NAMALWA (cell line): ENCODE measurements at regions not wholly inside any gene's neighbourhood (a gene's known extent, or its start where the extent isn't known, plus 50 kb on each side); places are given as distances from the start of the nearest gene placed in this dataset.
"Not testable (repeated sequence)": the region's sequence is repeated elsewhere in the genome, so short reads cannot be mapped to it uniquely, and the experiment has no call there.

Experiments
- DNase-seq: peaks from one replicate; pipeline ENCODE4 v3.0.0-alpha.2; 2015; ENCODE audit warnings: low spot score

DNA sequence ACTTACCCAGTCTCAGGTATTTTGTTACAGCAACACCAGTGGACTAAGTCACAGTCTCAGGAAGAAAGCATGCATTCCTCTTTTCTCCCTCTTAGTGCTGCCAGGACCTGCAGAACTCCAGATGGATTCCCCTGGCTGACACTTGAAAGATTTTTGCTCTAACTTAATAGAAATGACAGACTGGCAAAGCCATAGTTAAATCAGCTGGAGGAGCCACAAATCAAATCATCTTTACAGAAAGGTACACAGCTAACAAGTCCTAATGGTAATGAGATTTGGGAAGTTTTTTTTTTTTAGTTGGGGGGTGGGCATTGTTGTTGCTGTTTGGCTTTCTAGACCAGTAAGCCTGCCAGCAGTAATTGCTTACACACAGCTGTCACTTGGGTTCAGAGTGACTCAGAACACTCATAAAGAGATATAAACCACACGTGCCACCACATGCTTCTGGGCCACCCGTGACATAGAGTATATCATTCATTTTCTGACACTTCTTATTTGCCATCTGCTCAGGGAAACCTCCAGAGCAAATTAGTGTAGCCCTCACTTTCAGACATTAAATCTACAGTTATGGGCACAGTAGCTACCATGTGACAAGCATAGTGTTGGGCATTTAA is 72.4 kb downstream of the FH start:
- no peak for DNase-seq

DNA sequence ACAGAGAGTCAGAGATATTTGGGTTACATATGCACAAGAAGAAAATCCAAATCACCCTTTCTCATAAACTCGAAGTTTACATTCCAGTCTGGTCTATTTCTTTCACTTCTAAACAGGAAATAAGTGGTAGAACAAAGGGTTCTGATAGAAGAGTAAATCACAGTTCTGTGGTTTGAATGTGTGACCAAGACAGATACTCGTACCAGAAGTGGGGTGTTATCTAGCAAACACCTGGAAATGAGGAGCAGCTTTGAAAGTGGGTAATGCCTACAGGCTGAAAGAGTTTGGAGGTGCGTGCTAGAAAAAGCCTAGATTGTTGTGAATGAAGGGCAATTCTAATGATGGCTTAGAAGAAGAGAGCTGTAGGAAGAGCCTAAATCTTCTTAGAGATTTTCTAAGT is 74.7 kb downstream of the FH start:
- no peak for DNase-seq

DNA sequence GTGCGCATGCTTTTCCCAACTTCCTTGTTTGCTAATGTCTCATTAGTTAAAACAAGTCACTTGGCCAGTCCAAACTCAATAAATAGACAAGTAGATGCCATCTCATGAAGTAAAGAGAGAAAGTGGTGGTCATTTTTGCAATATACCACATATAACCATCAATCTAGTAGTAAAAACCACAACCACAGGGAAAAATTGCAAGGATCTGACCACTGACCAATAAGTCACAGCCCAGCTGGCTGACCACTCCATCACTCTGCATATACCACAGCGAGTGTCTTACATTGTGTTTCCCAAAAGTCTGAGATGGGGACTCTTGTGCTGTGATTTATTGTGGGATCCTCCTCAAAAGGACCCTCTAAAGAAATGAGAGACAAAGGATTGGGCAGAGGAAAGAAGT is 76.0 kb downstream of the FH start:
- DNase-seq = no peak

DNA sequence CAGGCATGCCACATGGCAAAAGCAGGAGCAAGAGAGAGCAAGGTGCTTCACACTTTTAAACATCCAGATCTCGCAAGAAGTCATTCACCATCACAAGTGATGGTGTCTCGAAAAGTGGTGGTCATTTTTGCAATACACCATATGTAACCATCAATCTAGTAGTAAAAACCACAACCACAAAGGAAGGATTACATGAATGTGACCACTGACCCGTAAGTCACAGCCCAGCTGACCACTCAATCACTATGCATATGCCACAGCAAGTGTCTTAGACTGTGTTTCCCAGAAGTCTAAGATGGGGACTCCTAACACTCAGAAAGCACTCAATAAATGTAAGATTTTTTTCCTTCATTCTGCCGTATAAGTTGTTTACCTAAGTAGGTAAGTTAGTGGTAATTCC is 76.9 kb downstream of the FH start:
- no peak for DNase-seq

DNA sequence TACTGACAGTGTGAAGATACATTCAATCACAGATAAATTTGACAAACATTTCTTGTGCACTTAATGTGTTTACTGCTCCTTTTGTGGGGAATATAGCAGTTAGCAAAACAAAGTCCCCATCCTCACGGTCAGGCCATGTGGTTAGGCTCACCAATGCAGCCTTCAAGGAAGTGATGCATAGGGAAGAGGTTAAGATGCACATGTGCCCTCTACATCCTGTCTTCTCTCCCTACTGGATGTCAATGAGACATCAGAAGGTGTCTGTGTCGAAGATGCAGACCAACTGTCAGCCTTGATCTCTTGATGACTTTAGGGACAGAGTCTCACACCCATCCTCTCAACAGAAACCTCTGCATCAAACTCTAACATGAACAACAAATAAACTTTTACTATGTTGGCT is 78.7 kb downstream of the FH start:
- no peak for DNase-seq

DNA sequence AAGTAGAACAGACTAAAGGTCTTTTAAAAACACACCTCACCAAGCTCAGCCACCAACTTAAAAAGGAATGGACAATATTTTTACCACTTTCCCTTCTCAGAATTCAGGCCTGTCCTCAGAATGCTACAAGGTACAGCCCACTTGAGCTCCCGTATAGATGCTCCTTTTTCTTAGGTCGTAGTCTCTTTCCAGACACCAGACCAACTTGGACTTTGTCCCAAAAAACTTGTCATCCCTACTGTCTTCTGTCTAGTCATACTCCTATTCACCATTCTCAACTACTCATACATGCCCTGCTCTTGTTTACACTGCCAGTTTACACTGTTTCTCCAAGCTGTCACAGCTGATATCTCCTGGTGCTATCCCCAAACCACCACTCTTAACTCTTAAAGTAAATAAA is 80.9 kb downstream of the FH start:
- DNase-seq = not testable (repeated sequence)

DNA sequence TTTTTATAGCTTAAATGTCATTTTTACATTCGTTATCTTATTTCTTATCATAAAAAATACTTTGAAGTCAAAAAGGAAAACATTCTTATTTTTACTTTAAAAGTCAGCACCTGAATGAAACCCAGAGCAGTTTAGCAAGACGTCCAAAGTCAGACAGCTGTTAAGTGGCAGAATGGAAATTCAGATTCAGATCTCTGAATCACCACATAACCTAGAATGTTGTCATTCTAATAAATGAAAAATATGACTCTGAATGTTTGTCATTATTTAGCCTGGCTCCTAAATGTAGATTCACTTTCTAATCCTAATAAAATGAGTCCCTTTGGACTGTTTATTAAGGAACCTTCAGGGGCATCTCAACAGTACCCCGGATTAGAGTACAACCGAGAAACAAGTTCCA is 75.2 kb upstream of the RGS7 start:
- no peak for DNase-seq

DNA sequence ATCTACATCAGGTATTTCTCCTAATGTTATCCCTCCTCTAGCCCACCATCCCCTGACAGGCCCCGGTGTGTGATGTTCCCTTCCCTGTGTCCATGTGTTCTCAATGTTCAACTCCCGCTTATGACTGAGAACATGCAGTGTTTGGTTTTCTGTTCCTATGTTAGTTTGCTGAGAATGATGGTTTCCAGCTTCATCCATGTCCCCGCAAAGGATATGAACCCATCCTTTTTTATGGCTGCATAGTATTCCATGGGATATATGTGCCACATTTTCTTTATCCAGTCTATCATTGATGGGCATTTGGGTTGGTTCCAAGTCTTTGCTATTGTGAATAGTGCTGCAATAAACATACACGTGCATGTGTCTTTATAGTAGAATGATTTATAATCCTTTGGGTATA is 68.1 kb upstream of the RGS7 start:
- DNase-seq = not testable (repeated sequence)

DNA sequence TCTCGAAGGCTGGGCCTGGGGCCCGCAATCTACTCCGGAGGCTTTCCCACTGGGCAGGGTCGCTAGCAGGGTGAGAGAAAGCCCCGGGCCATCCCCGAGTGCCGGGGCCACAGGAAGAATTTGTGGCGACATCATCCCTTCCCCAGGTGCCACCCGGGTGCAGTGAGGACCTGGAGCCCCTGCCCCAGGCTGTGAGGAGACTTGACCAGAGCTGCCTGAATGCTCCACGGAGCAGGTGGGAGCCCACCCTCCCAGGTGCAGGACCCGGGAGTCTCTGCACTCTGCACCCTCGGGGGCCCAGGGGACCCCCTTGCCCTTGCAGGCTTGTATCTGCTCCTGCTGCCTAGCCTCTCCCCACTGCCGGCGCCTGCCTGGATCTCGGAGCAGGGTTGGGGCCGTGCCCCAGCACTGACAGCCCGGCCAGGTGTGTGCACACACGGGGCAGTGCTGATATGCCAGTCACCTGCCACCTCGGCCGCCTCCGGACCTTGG is 67.5 kb upstream of the RGS7 start:
- DNase-seq = no peak

DNA sequence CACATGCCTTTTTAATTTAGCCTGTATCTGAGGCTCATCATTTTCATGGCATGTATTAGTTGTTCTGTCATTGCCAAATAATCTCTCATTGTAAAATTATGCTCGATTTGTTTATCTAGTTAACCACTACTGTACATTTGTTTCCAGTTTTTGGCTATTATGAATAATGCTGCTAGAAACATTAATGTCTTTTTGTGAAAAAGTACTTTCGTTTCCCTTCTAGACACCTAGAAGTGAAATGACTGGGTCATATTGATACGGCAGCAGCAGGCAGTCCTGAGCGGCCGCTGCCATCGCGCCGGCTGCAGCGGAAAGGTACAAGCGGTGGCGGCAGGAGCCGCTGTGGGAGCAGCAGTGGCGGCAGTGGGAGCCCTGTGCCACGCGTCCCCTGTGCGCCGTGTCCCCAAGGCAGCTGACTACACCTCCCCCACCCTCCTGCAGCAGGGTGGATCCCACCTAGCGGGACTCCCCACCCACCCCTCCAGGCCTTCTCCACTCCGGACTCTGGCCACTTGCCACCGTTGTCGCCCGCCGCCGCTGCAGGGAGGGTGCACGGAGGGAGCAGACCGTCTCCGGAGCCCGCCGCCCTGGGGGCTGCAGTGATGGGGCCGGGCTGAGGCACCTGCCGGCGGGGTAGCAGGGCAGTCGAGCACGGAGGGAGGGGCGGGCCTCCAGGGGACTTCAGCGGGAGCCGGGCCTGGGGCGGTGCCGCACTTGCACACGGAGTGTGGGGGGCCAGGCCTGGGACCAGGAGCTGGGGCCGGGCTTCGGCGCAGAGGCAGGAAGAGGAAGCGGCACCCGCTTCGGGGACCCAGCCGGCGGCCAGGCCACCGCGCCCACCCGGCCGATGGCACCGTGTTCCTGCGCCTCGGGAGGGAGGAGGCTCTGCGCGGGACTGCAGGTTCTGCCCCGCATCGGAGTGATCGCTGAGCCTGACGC is 66.8 kb upstream of the RGS7 start:
- DNase-seq = no peak

DNA sequence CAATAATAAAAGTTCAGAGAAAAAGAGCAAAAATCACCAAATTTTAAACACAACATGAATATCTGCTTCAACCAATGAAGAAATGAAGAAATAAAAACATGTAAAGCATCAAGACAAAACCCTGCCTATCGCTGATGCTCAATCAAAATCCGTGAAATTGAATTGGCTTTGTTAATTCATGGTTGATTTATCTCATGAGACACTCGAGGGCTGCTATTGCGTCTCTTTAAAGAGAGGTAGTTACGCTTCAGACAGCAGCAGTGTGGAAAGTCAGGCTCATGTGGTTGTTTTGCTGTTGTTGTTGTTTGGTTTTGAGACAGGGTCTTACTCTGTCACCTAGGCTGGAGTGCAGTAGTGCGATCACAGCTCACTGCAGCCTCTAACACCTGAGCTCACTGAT is 65.5 kb upstream of the RGS7 start:
- no peak for DNase-seq

DNA sequence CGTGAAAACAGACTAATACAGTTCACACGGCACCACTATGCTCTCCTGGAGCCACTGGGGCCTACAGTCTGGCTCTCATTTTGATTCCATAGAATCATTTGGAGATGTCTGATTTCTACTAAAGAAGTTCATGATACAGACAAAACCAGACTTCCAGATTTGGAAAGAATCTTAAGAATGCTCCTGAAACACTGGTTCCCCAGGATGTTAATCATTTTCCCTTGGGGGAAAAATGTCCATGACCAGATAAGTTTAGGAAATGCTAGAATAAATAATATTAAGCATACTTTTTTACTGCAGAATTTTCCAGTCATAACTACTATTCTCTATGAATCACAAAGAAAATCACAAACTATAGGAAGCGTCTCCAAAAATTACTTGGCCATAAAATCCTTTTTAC is 63.0 kb upstream of the RGS7 start:
- DNase-seq = no peak

DNA sequence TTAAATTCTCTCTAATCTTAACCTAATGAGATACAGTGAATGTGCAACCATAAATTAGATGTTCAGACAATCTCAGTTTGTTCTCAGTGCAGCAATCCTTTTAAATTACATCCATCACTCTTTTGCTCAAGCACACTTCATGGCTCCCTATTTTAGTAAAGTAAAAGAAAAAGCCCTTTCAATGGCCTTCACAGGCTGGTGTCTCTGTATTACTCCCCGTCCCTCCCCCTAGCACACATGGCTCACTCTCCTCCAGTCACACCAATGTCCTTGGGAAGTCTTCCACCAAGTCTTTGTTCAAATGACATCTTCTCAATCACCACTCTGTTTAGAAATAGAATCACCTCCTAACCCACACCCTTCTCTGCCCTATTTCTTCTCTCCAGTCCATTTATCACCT is 60.3 kb upstream of the RGS7 start:
- no peak for DNase-seq

DNA sequence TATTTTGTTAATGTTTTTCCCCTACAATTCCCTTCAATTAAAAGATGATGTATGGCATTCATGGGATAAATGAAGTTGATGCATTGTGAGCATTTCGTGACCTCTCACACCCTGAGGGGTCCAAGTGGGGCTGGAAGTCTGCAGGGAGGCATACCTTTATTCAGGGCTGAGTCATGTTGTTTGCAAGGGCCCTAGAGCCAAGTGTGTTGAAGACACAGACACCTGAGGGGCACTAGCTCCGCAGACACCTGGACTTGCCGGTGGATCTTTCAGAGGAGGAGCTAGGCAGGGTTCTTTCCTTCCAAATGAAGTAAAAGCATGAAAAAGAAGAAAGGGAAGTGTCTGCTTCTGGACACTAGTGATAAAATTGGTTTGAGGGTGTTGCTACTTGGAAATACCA is 57.0 kb upstream of the RGS7 start:
- DNase-seq = no peak

DNA sequence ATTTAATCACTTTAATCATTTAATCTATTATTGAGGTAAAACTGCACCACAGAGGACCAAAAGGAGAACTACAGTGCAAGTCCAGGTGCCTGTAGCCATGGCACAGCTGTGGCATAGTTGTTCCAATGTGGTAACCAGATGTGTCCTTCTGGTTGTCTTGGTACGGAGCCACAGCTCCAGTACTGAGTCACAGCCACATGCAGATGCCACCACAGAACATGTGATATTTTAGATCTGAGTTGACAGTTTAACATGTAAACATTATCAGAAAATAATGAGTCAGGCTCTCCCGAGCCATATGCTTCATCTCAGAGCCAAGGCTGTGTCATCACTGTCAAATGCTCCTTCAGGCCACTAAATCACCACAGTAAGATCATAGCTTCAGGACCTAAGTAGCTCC is 56.4 kb upstream of the RGS7 start:
- no peak for DNase-seq

DNA sequence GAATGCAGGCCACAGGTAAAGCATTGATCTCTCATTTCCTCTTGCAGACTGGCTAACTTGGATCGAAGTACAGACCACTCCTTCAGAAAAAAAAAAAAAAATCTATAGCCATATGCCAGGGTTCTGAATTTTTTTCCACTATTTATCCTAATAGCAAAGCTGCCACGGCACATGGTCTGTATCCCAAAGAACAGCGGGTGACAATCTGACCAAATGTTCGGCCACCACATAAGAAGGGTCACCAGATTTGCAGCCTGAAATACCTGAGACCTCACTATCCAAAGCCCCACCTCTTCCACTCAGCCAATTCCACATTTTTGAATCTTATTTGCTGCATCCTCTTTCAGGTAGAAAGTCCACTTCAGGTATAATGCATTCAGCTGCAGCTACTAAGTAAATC is 55.6 kb upstream of the RGS7 start:
- no peak for DNase-seq

DNA sequence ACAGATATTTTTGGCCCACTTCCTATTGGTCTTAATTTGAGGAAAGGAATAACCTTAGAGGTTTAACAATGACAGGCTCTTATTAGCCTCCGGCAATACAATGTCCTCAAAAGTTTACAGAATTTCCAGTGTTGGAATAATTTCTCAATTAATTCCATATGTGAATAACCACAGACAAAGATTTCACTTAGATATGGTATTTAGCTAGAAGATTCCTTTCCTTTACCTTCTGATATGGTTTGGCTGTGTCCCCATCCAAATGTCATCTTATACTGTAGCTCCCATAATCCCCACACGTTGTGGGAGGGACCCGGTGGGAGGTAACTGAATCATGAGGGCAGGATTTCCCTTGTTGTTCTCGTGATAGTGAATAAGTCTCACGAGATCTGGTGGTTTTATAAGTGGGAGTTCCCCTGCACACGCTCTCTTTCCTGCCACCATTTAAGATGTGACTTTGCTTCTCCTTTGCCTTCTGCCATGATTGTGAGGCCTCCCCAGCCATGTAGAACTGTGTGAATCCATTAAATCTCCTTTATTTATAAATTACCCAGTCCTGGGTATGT is 54.9 kb upstream of the RGS7 start:
- DNase-seq = peak; percentile 19

DNA sequence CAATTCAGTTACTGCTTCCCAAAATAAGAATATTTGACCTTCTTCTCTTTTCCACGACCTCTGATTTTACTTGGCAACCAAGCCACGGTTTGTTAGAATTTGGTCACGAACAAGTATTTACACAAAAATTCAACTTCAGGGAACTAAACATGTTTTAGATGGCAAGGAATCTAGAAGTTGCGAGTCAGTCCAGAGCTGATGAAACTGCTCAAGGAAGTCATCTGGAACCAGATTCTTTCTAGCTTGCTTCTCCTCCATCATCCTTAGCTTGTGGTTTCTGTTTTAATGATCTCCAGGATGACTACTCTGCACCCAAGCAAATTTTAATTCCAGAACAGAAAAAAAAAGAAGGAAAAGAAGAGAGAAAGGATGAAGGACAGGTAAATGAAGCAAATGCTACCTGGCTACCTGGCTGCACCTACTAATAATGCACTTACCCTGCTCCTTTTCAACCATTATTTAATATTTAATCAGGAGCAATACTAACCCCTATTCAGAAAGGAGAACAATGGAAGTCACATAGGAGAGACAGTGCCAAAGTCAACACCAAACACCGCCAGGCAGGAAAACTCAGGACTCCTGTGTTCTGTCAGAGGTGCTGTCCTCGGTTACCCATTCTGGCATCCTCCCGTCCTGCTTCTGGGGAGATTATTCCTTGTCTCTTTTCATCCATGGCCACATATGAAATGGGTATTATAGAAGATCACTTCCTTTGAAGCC is 54.2 kb upstream of the RGS7 start:
- DNase-seq = no peak

DNA sequence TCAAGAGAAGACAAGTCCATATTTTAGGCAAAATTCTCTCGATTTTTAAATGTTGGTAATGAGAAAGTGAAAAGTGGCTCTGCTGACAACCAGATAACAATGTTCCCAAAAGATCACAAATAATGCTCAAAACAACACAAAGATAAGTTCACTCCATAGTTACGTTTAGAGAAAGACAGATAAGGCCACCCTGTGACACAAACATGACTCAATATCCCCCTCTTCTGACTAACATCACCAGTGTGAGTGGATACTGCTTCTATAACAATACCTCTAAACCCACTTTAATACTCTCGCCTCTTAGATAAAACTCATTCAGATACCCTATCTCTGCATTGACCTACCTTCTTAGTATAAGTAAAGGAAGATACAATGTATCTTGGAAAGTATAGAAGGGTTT is 51.2 kb upstream of the RGS7 start:
- DNase-seq = peak; percentile 22
